B cell (primary cell): ENCODE measurements at regions not wholly inside any gene's neighbourhood (a gene's known extent, or its start where the extent isn't known, plus 50 kb on each side); places are given as distances from the start of the nearest gene placed in this dataset.

Source experiments
- EZH2 ChIP-seq: IDR thresholded peaks from 2 replicates; pipeline ENCODE4 v1.6.1; 2012; ENCODE audit warnings: borderline replicate concordance, low read depth, mild to moderate bottlenecking, moderate library complexity, low read length; ENCODE audit not compliant: insufficient read depth, poor library complexity, severe bottlenecking
- TF ChIP-seq, protein P1 (sequence below): fragments of 200-600 bp; IDR thresholded peaks from one replicate; pipeline ENCODE4 v1.8.0; 2022; ENCODE audit warnings: antibody characterized with exemption, mild to moderate bottlenecking

DNA sequence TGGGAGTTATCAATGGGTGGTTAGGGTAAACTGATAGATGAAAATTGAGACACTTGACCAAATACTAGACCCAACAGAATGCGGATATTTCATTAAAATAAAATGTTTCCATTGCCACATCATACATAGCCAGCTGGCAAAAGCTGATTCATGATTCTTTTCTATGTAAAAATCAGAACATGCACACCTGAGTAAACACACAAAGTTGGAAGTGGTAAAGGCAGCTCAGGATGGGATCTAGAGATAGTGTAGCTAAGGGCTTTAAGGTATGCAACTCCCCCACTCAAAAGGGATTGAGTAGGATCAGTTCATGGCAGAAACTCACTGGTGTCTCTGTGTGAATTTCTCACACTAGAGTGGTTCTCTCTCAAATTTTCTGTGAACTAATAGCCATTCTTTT, 541.1 kb upstream of the GRAMD2B start:
- no peak for TF ChIP-seq EZH2
- TF ChIP-seq, protein P1, sequence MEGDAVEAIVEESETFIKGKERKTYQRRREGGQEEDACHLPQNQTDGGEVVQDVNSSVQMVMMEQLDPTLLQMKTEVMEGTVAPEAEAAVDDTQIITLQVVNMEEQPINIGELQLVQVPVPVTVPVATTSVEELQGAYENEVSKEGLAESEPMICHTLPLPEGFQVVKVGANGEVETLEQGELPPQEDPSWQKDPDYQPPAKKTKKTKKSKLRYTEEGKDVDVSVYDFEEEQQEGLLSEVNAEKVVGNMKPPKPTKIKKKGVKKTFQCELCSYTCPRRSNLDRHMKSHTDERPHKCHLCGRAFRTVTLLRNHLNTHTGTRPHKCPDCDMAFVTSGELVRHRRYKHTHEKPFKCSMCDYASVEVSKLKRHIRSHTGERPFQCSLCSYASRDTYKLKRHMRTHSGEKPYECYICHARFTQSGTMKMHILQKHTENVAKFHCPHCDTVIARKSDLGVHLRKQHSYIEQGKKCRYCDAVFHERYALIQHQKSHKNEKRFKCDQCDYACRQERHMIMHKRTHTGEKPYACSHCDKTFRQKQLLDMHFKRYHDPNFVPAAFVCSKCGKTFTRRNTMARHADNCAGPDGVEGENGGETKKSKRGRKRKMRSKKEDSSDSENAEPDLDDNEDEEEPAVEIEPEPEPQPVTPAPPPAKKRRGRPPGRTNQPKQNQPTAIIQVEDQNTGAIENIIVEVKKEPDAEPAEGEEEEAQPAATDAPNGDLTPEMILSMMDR: no peak
